Gastroesophageal sphincter (tissue), 3 donors: ENCODE measurements at regions not wholly inside any gene's neighbourhood (a gene's known extent, or its start where the extent isn't known, plus 50 kb on each side); places are given as distances from the start of the nearest gene placed in this dataset.

Experiments
- CTCF ChIP-seq, 4 experiments: fragments of 200-600 bp in 2 of 4; fragments of 450-650 bp in 2 of 4; sonication (generic) in 1 of 4; IDR thresholded peaks; one replicate each; pipeline ENCODE4 v1.5.1; 2017 to 2019; ENCODE audit warnings: antibody characterized with exemption in 4 of 4, mild to moderate bottlenecking in 2 of 4, moderate library complexity in 2 of 4
- POLR2A ChIP-seq, 2 donors: fragments of 450-650 bp; IDR thresholded peaks; one replicate each; pipeline ENCODE4 v1.6.1; 2017; ENCODE audit warnings: antibody characterized with exemption in 2 of 2, mild to moderate bottlenecking in 2 of 2, moderate library complexity in 1 of 2

- TF ChIP-seq CTCF (IDR thresholded peaks at IDR 0.05) = no peak
- TF ChIP-seq POLR2A (IDR thresholded peaks at IDR 0.05) = no peak
These were observed 166.1 kb upstream of the NPSR1 start for GRCh38 chr7:34491899-34492298.
